ENCODE measurements at regions not wholly inside any gene's neighbourhood (a gene's known extent, or its start where the extent isn't known, plus 50 kb on each side); places are given as distances from the start of the nearest gene placed in this dataset.

GRCh38 chr4:144351306-144351705, 210.8 kb upstream of the GYPA start:
- no peaks in the 10 kb centered on the region for H3K36me3 Mint-ChIP-seq
- TF ChIP-seq CTCF (IDR thresholded peaks at IDR 0.05): no peak
- TF ChIP-seq EZH2phosphoT487 (IDR thresholded peaks at IDR 0.05): no peak
- TF ChIP-seq EZH2 (IDR thresholded peaks at IDR 0.05): no peak
- H3K9me3 Mint-ChIP-seq: no peaks in the 10 kb centered on the region
- H3K27ac ChIP-seq: no peak overlapping the region
- H2AFZ ChIP-seq (replicated peaks): no peak overlapping the region
- DNase-seq (ENCODE audit: low spot score): no peak
- H3K27me3 ChIP-seq: no peaks in the 10 kb centered on the region
- no peaks in the 10 kb centered on the region for H3K79me2 ChIP-seq (ENCODE audit: low read depth)
- H3K36me3 ChIP-seq: no peaks in the 10 kb centered on the region
- H3K9ac ChIP-seq: no peak overlapping the region
- peaks cover 48% of the 10 kb centered on the region for H3K4me1 ChIP-seq
- no peak overlapping the region for H3K4me3 Mint-ChIP-seq
- no peaks in the 10 kb centered on the region for H3K27me3 Mint-ChIP-seq (ENCODE audit: insufficient read depth, low read depth)
- H3K4me1 Mint-ChIP-seq: peaks cover 40% of the 10 kb centered on the region
- H4K20me1 ChIP-seq (ENCODE audit: low read depth): no peaks in the 10 kb centered on the region
- no peak overlapping the region for H3K27ac Mint-ChIP-seq
- H3K9me3 ChIP-seq (ENCODE audit: low read depth): no peaks in the 10 kb centered on the region
- peaks cover 22% of the 10 kb centered on the region for H3F3A ChIP-seq (ENCODE audit: low read depth)
- no peak overlapping the region for H3K4me2 ChIP-seq
- H3K4me3 ChIP-seq: no peak overlapping the region

DNA sequence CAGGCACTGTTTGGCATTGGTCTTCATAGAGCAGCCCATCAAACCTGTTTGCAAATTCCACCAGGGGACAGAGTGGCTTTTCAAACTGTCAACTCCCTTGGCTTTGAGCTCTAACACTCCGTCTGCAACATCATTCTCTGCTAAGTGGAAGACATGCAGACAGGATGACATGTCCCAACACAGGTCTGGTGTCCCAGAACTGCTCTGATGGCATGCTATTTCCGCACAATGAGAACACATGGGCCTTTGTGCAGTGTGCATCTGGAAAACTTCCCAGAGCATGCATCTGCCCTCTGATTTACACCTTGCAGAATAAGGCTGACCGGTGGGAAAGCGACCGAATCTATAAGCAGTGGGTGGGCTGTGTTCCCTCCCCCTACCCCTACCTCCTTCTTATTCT, 212.8 kb upstream of the GYPA start:
- Histone ChIP-seq H4K20me1 (ENCODE audit: low read depth) (no peaks in the 10 kb centered on the region), H3K36me3 (no peaks in the 10 kb centered on the region), H3K27me3 (no peaks in the 10 kb centered on the region), H3K4me2 (no peak overlapping the region), H3K27ac (no peak overlapping the region), H3K9me3 (ENCODE audit: low read depth) (no peaks in the 10 kb centered on the region), H3K4me3 (no peak overlapping the region), H3K79me2 (ENCODE audit: low read depth) (no peaks in the 10 kb centered on the region), H3F3A (ENCODE audit: low read depth) (peaks cover 31% of the 10 kb centered on the region), H2AFZ (replicated peaks) (no peak overlapping the region), H3K9ac (no peak overlapping the region), H3K4me1 (peaks cover 51% of the 10 kb centered on the region)
- Mint-ChIP-seq H3K4me1 (peaks cover 55% of the 10 kb centered on the region), H3K27me3 (ENCODE audit: insufficient read depth, low read depth) (peaks cover 2% of the 10 kb centered on the region), H3K27ac (no peak overlapping the region), H3K9me3 (no peaks in the 10 kb centered on the region), H3K4me3 (no peak overlapping the region), H3K36me3 (no peaks in the 10 kb centered on the region)
- TF ChIP-seq CTCF (IDR thresholded peaks at IDR 0.05) (no peak), EZH2phosphoT487 (IDR thresholded peaks at IDR 0.05) (no peak), EZH2 (IDR thresholded peaks at IDR 0.05) (no peak)
- no peak for DNase-seq (ENCODE audit: low spot score)

DNA sequence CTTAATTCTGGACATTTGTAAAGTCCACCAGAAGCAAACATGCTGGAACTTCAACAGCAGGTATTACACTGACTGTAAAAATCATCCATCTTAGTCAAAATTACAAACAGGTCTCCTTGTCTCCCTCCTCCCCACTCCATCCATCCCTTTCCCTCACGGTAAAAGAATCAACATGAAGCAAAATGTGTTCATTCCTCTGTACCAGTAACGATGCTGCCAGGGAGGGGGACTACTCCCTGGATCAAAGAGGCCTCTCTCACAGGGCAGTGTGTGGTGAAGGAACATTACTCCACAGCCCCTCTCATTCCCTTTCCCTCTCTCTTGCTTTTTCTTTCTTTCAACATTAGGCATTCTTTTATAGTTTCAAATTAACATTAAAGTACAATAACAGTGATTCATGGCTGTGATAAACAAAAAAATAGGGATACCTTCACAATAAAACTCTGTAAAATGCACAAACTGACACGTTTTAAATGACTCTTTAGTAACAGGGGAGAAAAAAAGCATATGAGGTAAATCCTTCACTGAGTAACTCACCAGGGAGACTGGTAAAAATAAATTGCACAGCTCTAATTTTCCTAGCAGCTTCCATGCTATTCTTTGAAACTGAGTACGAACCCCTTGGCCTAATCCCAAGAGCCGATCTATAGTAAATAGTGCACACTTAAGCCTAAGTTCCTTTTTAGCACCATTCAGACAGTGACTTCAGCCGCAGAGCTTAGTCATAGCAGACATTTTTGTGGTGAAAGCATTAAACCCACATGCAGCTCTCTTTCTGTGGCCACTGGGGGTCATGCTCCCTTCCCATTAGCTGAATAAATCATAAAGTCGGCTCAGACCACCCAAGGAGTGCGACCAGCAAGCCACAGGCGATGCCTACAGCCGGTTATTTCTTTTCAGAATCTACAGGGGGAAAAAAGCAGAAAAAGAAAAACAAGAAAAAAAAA, 215.6 kb upstream of the GYPA start:
- peaks cover 59% of the 10 kb centered on the region for H3K4me1 ChIP-seq
- H3K9ac ChIP-seq: no peak overlapping the region
- peak overlapping the region; percentile 78 for H3K27ac ChIP-seq
- H3K27ac Mint-ChIP-seq: peak overlapping the region; percentile 61
- peaks cover 6% of the 10 kb centered on the region for H3K27me3 Mint-ChIP-seq (ENCODE audit: insufficient read depth, low read depth)
- no peaks in the 10 kb centered on the region for H3K36me3 ChIP-seq
- H3K4me3 Mint-ChIP-seq: peak overlapping the region; percentile 79
- H3K9me3 Mint-ChIP-seq: peaks cover 2% of the 10 kb centered on the region
- H3K4me1 Mint-ChIP-seq: peaks cover 69% of the 10 kb centered on the region
- H3K79me2 ChIP-seq (ENCODE audit: low read depth): no peaks in the 10 kb centered on the region
- H2AFZ ChIP-seq (replicated peaks): no peak overlapping the region
- peak overlapping the region; percentile 20 for H3K4me3 ChIP-seq
- no peaks in the 10 kb centered on the region for H3K36me3 Mint-ChIP-seq
- H3F3A ChIP-seq (ENCODE audit: low read depth): peaks cover 32% of the 10 kb centered on the region
- no peak for TF ChIP-seq EZH2 (IDR thresholded peaks at IDR 0.05)
- peak; percentile 44 for TF ChIP-seq CTCF (IDR thresholded peaks at IDR 0.05)
- TF ChIP-seq EZH2phosphoT487 (IDR thresholded peaks at IDR 0.05): peak; percentile 60
- H3K4me2 ChIP-seq: peak overlapping the region; percentile 60
- H3K27me3 ChIP-seq: no peaks in the 10 kb centered on the region
- H4K20me1 ChIP-seq (ENCODE audit: low read depth): no peaks in the 10 kb centered on the region
- peak; percentile 88 for DNase-seq (ENCODE audit: low spot score)
- H3K9me3 ChIP-seq (ENCODE audit: low read depth): no peaks in the 10 kb centered on the region
